ENCODE measurements at regions not wholly inside any gene's neighbourhood (a gene's known extent, or its start where the extent isn't known, plus 50 kb on each side); places are given as distances from the start of the nearest gene placed in this dataset.

DNA sequence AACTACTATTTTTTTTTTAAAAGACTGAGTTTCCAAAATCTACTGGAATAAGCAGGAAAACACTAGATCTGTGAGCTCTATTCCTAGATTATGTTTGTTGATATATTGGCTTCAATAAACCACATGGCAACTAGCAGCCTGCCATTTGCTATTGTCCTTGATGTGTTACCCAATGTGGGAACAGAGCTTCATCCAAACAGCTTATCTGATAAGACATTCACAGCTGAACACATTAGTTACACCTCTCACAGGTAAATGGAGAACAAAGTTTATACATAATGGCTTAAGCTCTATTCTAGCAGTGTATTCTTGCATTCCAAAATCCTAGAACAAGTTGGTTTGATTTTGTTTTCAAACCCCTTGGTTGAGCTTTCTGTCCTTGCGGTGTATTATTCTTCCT is 642.1 kb downstream of the TLE1 start:
- no peaks in the 10 kb centered on the region for H3K27me3 ChIP-seq (ENCODE audit: insufficient read depth, low read depth)
- no peaks in the 10 kb centered on the region for H3K36me3 ChIP-seq (ENCODE audit: low read depth)
- no peaks in the 10 kb centered on the region for H3K4me1 ChIP-seq (replicated peaks; ENCODE audit: insufficient read depth)
- intact Hi-C loops (cut with micrococcal nuclease; ENCODE audit: unreplicated experiment): no loop called here
- H3K27ac ChIP-seq: no peak overlapping the region
- TF ChIP-seq EZH2 (IDR thresholded peaks at IDR 0.05; ENCODE audit: low read depth): no peak
- TF ChIP-seq, protein P1, sequence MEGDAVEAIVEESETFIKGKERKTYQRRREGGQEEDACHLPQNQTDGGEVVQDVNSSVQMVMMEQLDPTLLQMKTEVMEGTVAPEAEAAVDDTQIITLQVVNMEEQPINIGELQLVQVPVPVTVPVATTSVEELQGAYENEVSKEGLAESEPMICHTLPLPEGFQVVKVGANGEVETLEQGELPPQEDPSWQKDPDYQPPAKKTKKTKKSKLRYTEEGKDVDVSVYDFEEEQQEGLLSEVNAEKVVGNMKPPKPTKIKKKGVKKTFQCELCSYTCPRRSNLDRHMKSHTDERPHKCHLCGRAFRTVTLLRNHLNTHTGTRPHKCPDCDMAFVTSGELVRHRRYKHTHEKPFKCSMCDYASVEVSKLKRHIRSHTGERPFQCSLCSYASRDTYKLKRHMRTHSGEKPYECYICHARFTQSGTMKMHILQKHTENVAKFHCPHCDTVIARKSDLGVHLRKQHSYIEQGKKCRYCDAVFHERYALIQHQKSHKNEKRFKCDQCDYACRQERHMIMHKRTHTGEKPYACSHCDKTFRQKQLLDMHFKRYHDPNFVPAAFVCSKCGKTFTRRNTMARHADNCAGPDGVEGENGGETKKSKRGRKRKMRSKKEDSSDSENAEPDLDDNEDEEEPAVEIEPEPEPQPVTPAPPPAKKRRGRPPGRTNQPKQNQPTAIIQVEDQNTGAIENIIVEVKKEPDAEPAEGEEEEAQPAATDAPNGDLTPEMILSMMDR (conservative IDR thresholded peaks at IDR 0.05): no peak
- ChIA-PET POLR2A (ENCODE audit: unreplicated experiment) (no interaction called here), CTCF (no interaction called here)
- no peak for DNase-seq
- no peaks in the 10 kb centered on the region for H4K20me1 ChIP-seq (ENCODE audit: insufficient read depth)
- no TSS peak for BruUV-seq (replicated peaks)
- H3K9me3 ChIP-seq (ENCODE audit: insufficient read depth, low read depth): no peaks in the 10 kb centered on the region
- H3K4me3 ChIP-seq: no peak overlapping the region
- no peaks in the 10 kb centered on the region for H3F3A ChIP-seq (ENCODE audit: insufficient read depth, low read depth)
- no peaks in the 10 kb centered on the region for H3K9me2 ChIP-seq (ENCODE audit: insufficient read depth)
- H3K4me2 ChIP-seq: no peak overlapping the region
- no peak overlapping the region for H2AFZ ChIP-seq
- H3K79me2 ChIP-seq (ENCODE audit: low read depth): no peaks in the 10 kb centered on the region

DNA sequence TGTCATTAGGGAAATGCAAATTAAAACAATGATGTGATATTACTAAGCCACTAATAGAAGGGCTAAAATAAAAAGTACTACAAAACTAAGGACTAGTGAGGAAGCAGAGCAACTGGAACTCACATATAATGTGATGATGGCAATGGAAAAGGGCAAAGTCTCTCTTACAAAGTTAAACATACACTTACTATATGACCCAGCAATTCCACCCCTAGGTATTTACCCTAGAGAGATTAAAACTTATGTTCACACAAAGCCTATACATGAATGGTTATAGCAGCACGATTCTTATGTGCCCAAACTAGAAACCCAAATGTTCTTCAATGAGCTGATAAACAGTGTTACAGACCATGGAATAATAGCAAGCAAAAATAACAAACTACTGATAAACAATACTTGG is 643.7 kb downstream of the TLE1 start:
- BruUV-seq (replicated peaks): no TSS peak
- H3K79me2 ChIP-seq (ENCODE audit: low read depth): no peaks in the 10 kb centered on the region
- H2AFZ ChIP-seq: no peak overlapping the region
- H3K9me2 ChIP-seq (ENCODE audit: insufficient read depth): no peaks in the 10 kb centered on the region
- ChIA-PET CTCF (no interaction called here), POLR2A (ENCODE audit: unreplicated experiment) (no interaction called here)
- no peaks in the 10 kb centered on the region for H3K27me3 ChIP-seq (ENCODE audit: insufficient read depth, low read depth)
- no peaks in the 10 kb centered on the region for H3K4me1 ChIP-seq (replicated peaks; ENCODE audit: insufficient read depth)
- H3K4me2 ChIP-seq: no peak overlapping the region
- H3K36me3 ChIP-seq (ENCODE audit: low read depth): no peaks in the 10 kb centered on the region
- TF ChIP-seq EZH2 (IDR thresholded peaks at IDR 0.05; ENCODE audit: low read depth): no peak
- TF ChIP-seq, protein P1 (conservative IDR thresholded peaks at IDR 0.05): no peak
- H3F3A ChIP-seq (ENCODE audit: insufficient read depth, low read depth): no peaks in the 10 kb centered on the region
- DNase-seq: no peak
- no peaks in the 10 kb centered on the region for H3K9me3 ChIP-seq (ENCODE audit: insufficient read depth, low read depth)
- H3K27ac ChIP-seq: no peak overlapping the region
- intact Hi-C loops (cut with micrococcal nuclease; ENCODE audit: unreplicated experiment): no loop called here
- H3K4me3 ChIP-seq: no peak overlapping the region
- H4K20me1 ChIP-seq (ENCODE audit: insufficient read depth): no peaks in the 10 kb centered on the region

DNA sequence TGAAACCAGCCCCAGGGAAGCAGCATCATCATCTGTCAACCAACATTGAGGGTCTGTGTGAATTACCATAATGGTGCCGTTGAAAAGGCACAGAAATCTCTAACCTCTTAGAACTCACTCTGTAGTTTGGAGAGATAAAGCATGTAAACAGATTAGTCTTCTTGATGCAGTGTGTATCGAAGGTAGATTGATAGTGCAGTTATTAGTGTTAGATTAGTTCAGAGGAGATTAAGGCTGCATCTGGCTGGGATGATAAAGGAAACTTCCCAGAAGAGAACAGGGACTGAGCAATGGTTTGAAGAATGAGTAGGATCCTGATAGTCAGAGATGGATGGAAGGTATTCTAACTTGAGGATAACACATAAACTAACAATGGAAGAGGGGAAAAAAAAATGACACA is 651.5 kb downstream of the TLE1 start:
- no peaks in the 10 kb centered on the region for H3K9me2 ChIP-seq (ENCODE audit: insufficient read depth)
- no peak overlapping the region for H2AFZ ChIP-seq
- no peaks in the 10 kb centered on the region for H3K27me3 ChIP-seq (ENCODE audit: insufficient read depth, low read depth)
- no peak overlapping the region for H3K4me3 ChIP-seq
- no peak for TF ChIP-seq EZH2 (IDR thresholded peaks at IDR 0.05; ENCODE audit: low read depth)
- intact Hi-C loops (cut with micrococcal nuclease; ENCODE audit: unreplicated experiment): no loop called here
- no peak for DNase-seq
- H3K36me3 ChIP-seq (ENCODE audit: low read depth): no peaks in the 10 kb centered on the region
- H3K79me2 ChIP-seq (ENCODE audit: low read depth): no peaks in the 10 kb centered on the region
- no peak overlapping the region for H3K27ac ChIP-seq
- H3F3A ChIP-seq (ENCODE audit: insufficient read depth, low read depth): no peaks in the 10 kb centered on the region
- H3K4me1 ChIP-seq (replicated peaks; ENCODE audit: insufficient read depth): no peaks in the 10 kb centered on the region
- H4K20me1 ChIP-seq (ENCODE audit: insufficient read depth): no peaks in the 10 kb centered on the region
- no peak overlapping the region for H3K4me2 ChIP-seq
- ChIA-PET CTCF (no interaction called here), POLR2A (ENCODE audit: unreplicated experiment) (no interaction called here)
- BruUV-seq (replicated peaks): no TSS peak
- H3K9me3 ChIP-seq (ENCODE audit: insufficient read depth, low read depth): no peaks in the 10 kb centered on the region

DNA sequence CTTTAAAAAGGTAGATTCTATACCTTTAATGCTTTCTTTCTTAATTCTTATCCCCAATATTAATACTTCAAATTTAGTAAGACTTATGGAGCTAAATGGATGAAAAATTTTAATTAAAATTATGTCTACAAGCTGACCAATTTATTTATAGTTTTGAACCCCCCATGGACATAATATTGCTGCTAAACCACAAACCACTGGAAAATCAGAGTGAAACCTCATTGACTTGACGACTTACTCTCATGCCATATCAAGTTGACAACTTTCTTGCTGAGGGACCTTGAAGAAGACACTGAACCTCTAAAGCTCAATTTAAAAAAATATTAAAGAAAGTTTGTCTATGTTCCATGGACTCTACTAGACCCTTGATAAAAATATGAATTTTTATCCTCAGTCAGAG is 653.7 kb downstream of the TLE1 start:
- Histone ChIP-seq H3K27me3 (ENCODE audit: insufficient read depth, low read depth) (no peaks in the 10 kb centered on the region), H3K4me2 (no peak overlapping the region), H3K9me2 (ENCODE audit: insufficient read depth) (no peaks in the 10 kb centered on the region), H3K4me3 (no peak overlapping the region), H4K20me1 (ENCODE audit: insufficient read depth) (no peaks in the 10 kb centered on the region), H3K79me2 (ENCODE audit: low read depth) (no peaks in the 10 kb centered on the region), H3F3A (ENCODE audit: insufficient read depth, low read depth) (no peaks in the 10 kb centered on the region), H3K36me3 (ENCODE audit: low read depth) (no peaks in the 10 kb centered on the region), H3K27ac (no peak overlapping the region), H3K4me1 (replicated peaks; ENCODE audit: insufficient read depth) (no peaks in the 10 kb centered on the region), H2AFZ (no peak overlapping the region), H3K9me3 (ENCODE audit: insufficient read depth, low read depth) (no peaks in the 10 kb centered on the region)
- TF ChIP-seq EZH2 (IDR thresholded peaks at IDR 0.05; ENCODE audit: low read depth): no peak
- TF ChIP-seq, protein P1 (conservative IDR thresholded peaks at IDR 0.05): no peak
- intact Hi-C loops (cut with micrococcal nuclease; ENCODE audit: unreplicated experiment): no loop called here
- no peak for DNase-seq
- CTCF ChIA-PET: no interaction called here
- BruUV-seq (replicated peaks): no TSS peak
- POLR2A ChIA-PET (ENCODE audit: unreplicated experiment): no interaction called here
